Neural progenitor cell (in vitro differentiated cells): ENCODE measurements at regions not wholly inside any gene's neighbourhood (a gene's known extent, or its start where the extent isn't known, plus 50 kb on each side); places are given as distances from the start of the nearest gene placed in this dataset.

Experiments
- DNase-seq: peaks from one replicate; pipeline ENCODE4 v3.0.0-alpha.2; 2016; ENCODE audit warnings: low spot score
- H2AFZ ChIP-seq: fragments of 200-600 bp; sonication (generic); replicated peaks from 2 replicates; pipeline ENCODE4 v1.6.1; 2016; ENCODE audit warnings: antibody characterized with exemption
- H3F3A ChIP-seq: fragments of 200-600 bp; sonication (generic); 2 replicates; pipeline ENCODE4 v1.6.1; 2016; ENCODE audit warnings: antibody characterized with exemption, low read depth
- H3K27ac ChIP-seq: fragments of 200-600 bp; sonication (generic); 2 replicates; pipeline ENCODE4 v1.5.1; 2016; ENCODE audit warnings: mild to moderate bottlenecking
- H3K27me3 ChIP-seq: fragments of 200-600 bp; sonication (generic); 2 replicates; pipeline ENCODE4 v1.6.1; 2016; ENCODE audit warnings: mild to moderate bottlenecking, moderate library complexity
- H3K36me3 ChIP-seq: fragments of 200-600 bp; sonication (generic); 2 replicates; pipeline ENCODE4 v1.5.1; 2016
- H3K4me1 ChIP-seq: fragments of 200-600 bp; sonication (generic); 2 replicates; pipeline ENCODE4 v1.6.1; 2016; ENCODE audit warnings: mixed run types
- H3K4me2 ChIP-seq: fragments of 200-600 bp; sonication (generic); 2 replicates; pipeline ENCODE4 v1.6.1; 2016
- H3K4me3 ChIP-seq: fragments of 200-600 bp; sonication (generic); 2 replicates; pipeline ENCODE4 v1.5.1; 2016
- H3K79me2 ChIP-seq: fragments of 200-600 bp; sonication (generic); 2 replicates; pipeline ENCODE4 v1.6.1; 2016; ENCODE audit warnings: low read depth
- H3K9ac ChIP-seq: fragments of 200-600 bp; sonication (generic); 2 replicates; pipeline ENCODE4 v1.6.1; 2016
- H3K9me3 ChIP-seq: fragments of 200-600 bp; sonication (generic); 2 replicates; pipeline ENCODE4 v1.5.1; 2016; ENCODE audit warnings: low read depth
- H4K20me1 ChIP-seq: fragments of 200-600 bp; sonication (generic); 2 replicates; pipeline ENCODE4 v1.6.1; 2016; ENCODE audit warnings: low read depth
- H3K27ac Mint-ChIP-seq: 3 replicates; pipeline ENCODE4 v1.8.0; 2021; ENCODE audit warnings: mixed read lengths
- H3K27me3 Mint-ChIP-seq: 2 replicates; pipeline ENCODE4 v1.8.0; 2022; ENCODE audit warnings: low read depth, mild to moderate bottlenecking, inconsistent platforms, moderate library complexity, mixed read lengths; ENCODE audit not compliant: insufficient read depth
- H3K36me3 Mint-ChIP-seq: 3 replicates; pipeline ENCODE4 v1.8.0; 2021; ENCODE audit warnings: mixed read lengths
- H3K4me1 Mint-ChIP-seq: 3 replicates; pipeline ENCODE4 v1.8.0; 2021; ENCODE audit warnings: mixed read lengths
- H3K4me3 Mint-ChIP-seq: 3 replicates; pipeline ENCODE4 v1.8.0; 2021; ENCODE audit warnings: mild to moderate bottlenecking, moderate library complexity, mixed read lengths
- H3K9me3 Mint-ChIP-seq: 3 replicates; pipeline ENCODE4 v1.8.0; 2020; ENCODE audit warnings: mixed read lengths
- EZH2 ChIP-seq: fragments of 200-600 bp; sonication (generic); IDR thresholded peaks from 2 replicates; pipeline ENCODE4 v1.6.1; 2017; ENCODE audit warnings: antibody characterized with exemption, mild to moderate bottlenecking, moderate library complexity
- EZH2phosphoT487 ChIP-seq: fragments of 200-600 bp; sonication (generic); IDR thresholded peaks from 2 replicates; pipeline ENCODE4 v1.6.1; 2017; ENCODE audit warnings: antibody characterized with exemption
- TF ChIP-seq, protein P1 (sequence below): fragments of 200-600 bp; sonication (generic); IDR thresholded peaks from 2 replicates; pipeline ENCODE4 v1.5.1; 2017; ENCODE audit warnings: antibody characterized with exemption, mild to moderate bottlenecking

DNA sequence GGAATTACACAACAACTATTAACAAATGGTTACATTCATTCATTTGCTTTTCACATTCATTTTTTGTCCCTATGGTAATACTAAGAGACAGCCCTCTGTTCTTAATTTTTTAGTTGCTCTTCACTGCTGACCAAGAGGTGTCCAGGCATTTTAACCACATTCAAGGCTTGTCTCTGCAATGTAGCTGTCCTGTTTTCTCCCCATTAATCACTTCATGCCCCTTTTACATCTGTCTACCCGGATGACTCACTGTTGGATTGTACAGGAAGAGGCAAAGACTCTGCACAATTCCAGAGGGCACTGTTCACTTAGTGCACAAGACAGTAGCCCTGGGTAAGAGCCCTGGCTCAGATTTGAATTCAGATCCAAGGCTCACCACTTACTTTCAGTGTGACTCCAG is 168.5 kb downstream of the NOC3L start:
- Histone ChIP-seq H3K79me2 (no peaks in the 10 kb centered on the region), H3K27ac (no peak overlapping the region), H3K4me3 (no peak overlapping the region), H3F3A (no peaks in the 10 kb centered on the region), H2AFZ (no peak overlapping the region), H3K36me3 (no peaks in the 10 kb centered on the region), H4K20me1 (no peaks in the 10 kb centered on the region), H3K4me2 (no peak overlapping the region), H3K9ac (no peak overlapping the region), H3K27me3 (no peaks in the 10 kb centered on the region), H3K9me3 (no peaks in the 10 kb centered on the region), H3K4me1 (peaks cover 11% of the 10 kb centered on the region)
- DNase-seq: no peak
- Mint-ChIP-seq H3K27ac (no peak overlapping the region), H3K27me3 (no peaks in the 10 kb centered on the region), H3K36me3 (no peaks in the 10 kb centered on the region), H3K4me1 (no peaks in the 10 kb centered on the region), H3K4me3 (no peak overlapping the region), H3K9me3 (no peaks in the 10 kb centered on the region)
- TF ChIP-seq EZH2phosphoT487: no peak
- TF ChIP-seq EZH2: no peak
- TF ChIP-seq, protein P1, sequence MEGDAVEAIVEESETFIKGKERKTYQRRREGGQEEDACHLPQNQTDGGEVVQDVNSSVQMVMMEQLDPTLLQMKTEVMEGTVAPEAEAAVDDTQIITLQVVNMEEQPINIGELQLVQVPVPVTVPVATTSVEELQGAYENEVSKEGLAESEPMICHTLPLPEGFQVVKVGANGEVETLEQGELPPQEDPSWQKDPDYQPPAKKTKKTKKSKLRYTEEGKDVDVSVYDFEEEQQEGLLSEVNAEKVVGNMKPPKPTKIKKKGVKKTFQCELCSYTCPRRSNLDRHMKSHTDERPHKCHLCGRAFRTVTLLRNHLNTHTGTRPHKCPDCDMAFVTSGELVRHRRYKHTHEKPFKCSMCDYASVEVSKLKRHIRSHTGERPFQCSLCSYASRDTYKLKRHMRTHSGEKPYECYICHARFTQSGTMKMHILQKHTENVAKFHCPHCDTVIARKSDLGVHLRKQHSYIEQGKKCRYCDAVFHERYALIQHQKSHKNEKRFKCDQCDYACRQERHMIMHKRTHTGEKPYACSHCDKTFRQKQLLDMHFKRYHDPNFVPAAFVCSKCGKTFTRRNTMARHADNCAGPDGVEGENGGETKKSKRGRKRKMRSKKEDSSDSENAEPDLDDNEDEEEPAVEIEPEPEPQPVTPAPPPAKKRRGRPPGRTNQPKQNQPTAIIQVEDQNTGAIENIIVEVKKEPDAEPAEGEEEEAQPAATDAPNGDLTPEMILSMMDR: no peak

GRCh38 chr10:94197241-94197640 is 165.5 kb downstream of the NOC3L start:
- Histone ChIP-seq H3K9ac (no peak overlapping the region), H3K27ac (no peak overlapping the region), H2AFZ (no peak overlapping the region), H3K4me2 (no peak overlapping the region), H3K36me3 (no peaks in the 10 kb centered on the region), H4K20me1 (no peaks in the 10 kb centered on the region), H3K4me1 (peaks cover 11% of the 10 kb centered on the region), H3K4me3 (no peak overlapping the region), H3K79me2 (no peaks in the 10 kb centered on the region), H3K9me3 (no peaks in the 10 kb centered on the region), H3F3A (no peaks in the 10 kb centered on the region), H3K27me3 (no peaks in the 10 kb centered on the region)
- no peak for DNase-seq
- H3K4me1 Mint-ChIP-seq: no peaks in the 10 kb centered on the region
- H3K9me3 Mint-ChIP-seq: no peaks in the 10 kb centered on the region
- TF ChIP-seq, protein P1: no peak
- TF ChIP-seq EZH2: no peak
- TF ChIP-seq EZH2phosphoT487: no peak
- H3K27me3 Mint-ChIP-seq: no peaks in the 10 kb centered on the region
- H3K36me3 Mint-ChIP-seq: no peaks in the 10 kb centered on the region
- no peak overlapping the region for H3K27ac Mint-ChIP-seq
- no peak overlapping the region for H3K4me3 Mint-ChIP-seq

DNA sequence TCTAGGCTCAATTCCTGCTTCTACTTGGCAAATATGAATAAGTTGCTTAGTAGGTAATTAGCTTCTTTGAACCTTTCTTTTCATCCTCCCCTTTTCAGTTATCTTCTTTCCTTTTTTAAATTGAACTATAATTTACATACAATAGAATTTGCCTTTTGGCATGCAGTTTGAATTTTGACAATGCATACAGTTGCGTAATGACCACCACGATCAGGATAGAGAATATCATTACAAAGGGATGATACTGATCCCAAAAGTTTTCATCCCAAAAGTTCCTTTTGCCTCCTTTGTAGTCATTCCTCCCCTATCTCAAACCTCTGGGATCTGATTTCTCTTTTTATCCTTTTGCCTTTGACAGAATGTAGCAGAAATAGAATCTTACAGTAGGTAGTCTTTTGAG is 164.4 kb downstream of the NOC3L start:
- H2AFZ ChIP-seq: no peak overlapping the region
- no peaks in the 10 kb centered on the region for H3K9me3 ChIP-seq
- peaks cover 5% of the 10 kb centered on the region for H3K4me1 ChIP-seq
- H3K27ac ChIP-seq: no peak overlapping the region
- H3K27ac Mint-ChIP-seq: no peak overlapping the region
- no peaks in the 10 kb centered on the region for H3F3A ChIP-seq
- H3K36me3 ChIP-seq: no peaks in the 10 kb centered on the region
- H3K9ac ChIP-seq: no peak overlapping the region
- no peaks in the 10 kb centered on the region for H3K79me2 ChIP-seq
- H3K4me3 ChIP-seq: no peak overlapping the region
- no peaks in the 10 kb centered on the region for H4K20me1 ChIP-seq
- H3K4me2 ChIP-seq: no peak overlapping the region
- H3K27me3 ChIP-seq: no peaks in the 10 kb centered on the region
- no peaks in the 10 kb centered on the region for H3K4me1 Mint-ChIP-seq
- no peak for DNase-seq
- no peak for TF ChIP-seq EZH2
- TF ChIP-seq EZH2phosphoT487: no peak
- TF ChIP-seq, protein P1: no peak
- H3K27me3 Mint-ChIP-seq: no peaks in the 10 kb centered on the region
- no peak overlapping the region for H3K4me3 Mint-ChIP-seq
- H3K36me3 Mint-ChIP-seq: no peaks in the 10 kb centered on the region
- no peaks in the 10 kb centered on the region for H3K9me3 Mint-ChIP-seq

GRCh38 chr10:94199565-94199964 is 163.2 kb downstream of the NOC3L start:
- no peak for DNase-seq
- H3K36me3 Mint-ChIP-seq: no peaks in the 10 kb centered on the region
- no peak overlapping the region for H3K4me3 ChIP-seq
- H3K27ac Mint-ChIP-seq: no peak overlapping the region
- no peaks in the 10 kb centered on the region for H3K4me1 Mint-ChIP-seq
- H3K27ac ChIP-seq: no peak overlapping the region
- H3F3A ChIP-seq: no peaks in the 10 kb centered on the region
- no peaks in the 10 kb centered on the region for H3K27me3 ChIP-seq
- no peaks in the 10 kb centered on the region for H3K9me3 ChIP-seq
- H3K4me2 ChIP-seq: no peak overlapping the region
- no peak for TF ChIP-seq EZH2phosphoT487
- no peak for TF ChIP-seq EZH2
- TF ChIP-seq, protein P1: no peak
- no peaks in the 10 kb centered on the region for H3K79me2 ChIP-seq
- H3K4me3 Mint-ChIP-seq: no peak overlapping the region
- no peaks in the 10 kb centered on the region for H3K27me3 Mint-ChIP-seq
- H3K9ac ChIP-seq: no peak overlapping the region
- H3K4me1 ChIP-seq: no peaks in the 10 kb centered on the region
- H2AFZ ChIP-seq: no peak overlapping the region
- H3K36me3 ChIP-seq: no peaks in the 10 kb centered on the region
- no peaks in the 10 kb centered on the region for H4K20me1 ChIP-seq
- no peaks in the 10 kb centered on the region for H3K9me3 Mint-ChIP-seq
